GM19455 (cell line): ENCODE measurements at regions not wholly inside any gene's neighbourhood (a gene's known extent, or its start where the extent isn't known, plus 50 kb on each side); places are given as distances from the start of the nearest gene placed in this dataset.

Experiments
- ATAC-seq: cut with Tn5 transposase; IDR thresholded peaks from one replicate; pipeline ENCODE4 v1.9.1; 2021; ENCODE audit not compliant: unreplicated experiment

GRCh38 chr5:121175986-121176385 is 675.7 kb upstream of the FTMT start:
- no peak for ATAC-seq

DNA sequence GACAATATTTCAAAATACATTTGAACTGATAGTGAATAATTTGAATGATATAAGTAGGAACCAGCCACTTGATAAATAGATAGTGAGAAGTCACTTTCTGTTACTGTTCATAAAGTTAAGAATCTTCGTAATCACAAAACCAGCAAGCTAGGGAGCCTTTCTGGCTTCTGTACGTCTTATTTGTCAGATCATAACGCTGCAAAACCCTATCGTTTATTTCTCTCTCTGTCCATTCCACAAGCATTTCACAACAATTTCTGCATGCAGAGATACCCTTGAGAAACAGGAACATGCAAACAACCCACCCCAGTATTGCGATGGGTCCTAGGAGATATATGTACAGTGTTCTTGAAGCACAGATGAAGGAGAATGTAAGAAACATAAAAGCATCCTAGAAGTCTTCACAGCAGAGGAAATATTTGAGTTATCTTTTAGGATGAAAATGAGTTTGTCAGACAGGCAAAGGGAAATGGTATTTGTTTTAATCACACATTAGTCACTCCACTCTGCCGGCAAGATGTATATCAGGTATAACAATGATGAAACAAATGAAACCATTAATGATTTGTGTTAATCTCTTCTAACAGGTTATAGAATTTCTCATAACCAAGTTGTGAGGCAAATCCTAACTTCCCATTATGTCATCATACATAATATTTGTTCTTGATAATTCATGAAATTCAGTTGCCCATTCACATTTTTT is 668.7 kb upstream of the FTMT start:
- no peak for ATAC-seq

DNA sequence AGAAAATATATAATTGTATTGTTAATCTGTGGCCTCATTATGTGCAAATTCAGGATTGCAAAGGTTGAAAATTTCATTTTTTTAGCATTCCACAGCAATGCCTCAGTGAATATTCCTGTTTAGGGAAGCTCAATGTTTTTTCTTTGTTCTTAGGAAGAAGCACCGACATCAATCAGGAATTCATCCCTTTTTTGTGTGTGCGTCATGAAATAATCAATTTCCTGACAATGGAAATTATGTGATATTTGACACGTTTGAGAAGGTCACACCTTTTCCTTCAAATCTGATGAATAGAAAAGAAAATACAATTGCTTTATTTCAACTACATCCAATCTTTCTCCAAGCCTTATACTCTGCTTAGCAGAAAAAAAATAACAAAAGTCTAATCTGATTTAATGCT is 662.8 kb upstream of the FTMT start:
- ATAC-seq: no peak

DNA sequence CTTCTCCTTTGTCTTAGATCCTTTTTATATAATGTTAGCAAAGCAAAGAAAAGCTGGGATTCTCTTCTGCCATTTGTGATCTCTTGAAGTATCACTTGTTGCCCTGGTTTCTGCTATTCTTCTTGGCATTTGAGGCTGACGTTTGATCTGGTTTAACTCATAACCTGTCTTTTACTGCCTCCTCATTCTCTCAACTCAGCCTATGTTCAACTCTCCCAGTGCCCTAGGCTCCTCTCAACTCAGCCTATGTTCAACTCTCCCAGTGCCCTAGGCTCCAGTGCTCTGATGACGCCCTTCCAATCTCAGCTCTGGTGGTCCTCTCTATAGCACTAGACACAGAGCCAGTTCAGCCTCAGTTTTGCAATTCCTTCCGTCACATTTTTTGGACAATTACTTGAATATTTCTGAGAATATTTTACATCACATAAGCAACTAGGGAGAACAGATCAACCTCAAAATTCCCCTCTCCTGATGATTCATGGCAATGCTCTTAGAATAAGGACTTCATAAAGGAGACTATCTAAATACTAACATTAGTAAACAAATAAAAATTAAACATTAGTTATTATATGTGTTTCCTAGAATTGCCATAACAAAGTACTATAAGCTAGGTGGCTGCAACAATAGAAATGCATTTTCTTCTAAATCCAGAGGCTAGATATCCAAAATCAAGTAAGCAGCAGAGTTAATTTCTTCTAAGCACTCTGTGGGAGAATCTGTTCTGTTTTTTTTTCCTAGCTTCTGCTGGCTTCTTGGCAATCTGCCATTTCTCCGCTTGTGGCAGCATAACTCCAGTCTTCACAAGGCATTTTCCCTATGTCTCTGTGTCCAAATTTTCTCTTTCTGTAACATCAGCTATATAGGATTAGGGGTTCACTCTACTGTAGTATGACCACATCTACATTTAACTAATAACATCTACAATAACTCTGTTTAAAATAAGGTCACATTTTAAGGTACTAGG is 662.1 kb upstream of the FTMT start:
- no peak for ATAC-seq

- no peak for ATAC-seq
These were observed 652.3 kb upstream of the FTMT start for GRCh38 chr5:121199216-121199999.

GRCh38 chr5:121218086-121218485 is 633.6 kb upstream of the FTMT start:
- no peak for ATAC-seq

DNA sequence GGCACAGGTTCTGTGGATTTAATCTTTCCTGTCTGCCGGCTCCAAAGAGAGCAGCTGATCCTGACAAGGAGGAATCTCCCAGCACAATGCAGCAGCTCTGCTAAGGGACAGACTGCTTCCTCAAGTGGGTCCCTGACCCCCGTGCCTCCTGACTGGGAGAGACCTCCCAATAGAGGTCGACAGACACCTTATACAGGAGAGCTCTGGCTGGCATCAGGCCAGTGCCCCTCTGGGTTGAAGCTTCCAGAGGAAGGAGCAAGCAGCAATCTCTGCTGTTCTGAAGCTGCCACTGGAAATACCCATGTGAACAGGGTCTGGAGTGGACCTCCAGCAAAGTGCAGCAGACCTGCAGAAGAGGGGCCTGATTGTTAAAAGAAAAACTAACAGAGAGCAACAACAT is 630.2 kb upstream of the FTMT start:
- ATAC-seq: no peak

GRCh38 chr5:121226765-121227164 is 624.9 kb upstream of the FTMT start:
- ATAC-seq: no peak

DNA sequence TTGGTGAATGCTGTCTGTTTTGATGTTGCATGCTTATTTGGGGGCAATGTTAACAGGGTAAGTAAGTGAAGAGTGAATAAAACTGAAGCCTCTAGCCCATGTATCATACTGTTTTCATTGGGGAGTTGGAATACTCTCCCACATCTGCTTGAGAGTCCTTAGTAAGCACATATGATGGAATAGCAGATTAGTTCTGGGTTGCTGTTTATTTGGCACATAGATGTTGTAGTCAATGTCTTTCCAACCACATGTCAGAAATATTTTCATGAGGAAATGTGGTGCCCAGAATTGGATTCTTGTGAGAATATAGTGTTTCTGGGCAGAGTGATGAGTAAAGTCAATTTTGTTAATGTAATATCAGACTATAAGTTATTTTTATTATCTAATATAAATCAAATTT is 611.7 kb upstream of the FTMT start:
- no peak for ATAC-seq

GRCh38 chr5:121246971-121247370 is 604.7 kb upstream of the FTMT start:
- ATAC-seq: no peak

DNA sequence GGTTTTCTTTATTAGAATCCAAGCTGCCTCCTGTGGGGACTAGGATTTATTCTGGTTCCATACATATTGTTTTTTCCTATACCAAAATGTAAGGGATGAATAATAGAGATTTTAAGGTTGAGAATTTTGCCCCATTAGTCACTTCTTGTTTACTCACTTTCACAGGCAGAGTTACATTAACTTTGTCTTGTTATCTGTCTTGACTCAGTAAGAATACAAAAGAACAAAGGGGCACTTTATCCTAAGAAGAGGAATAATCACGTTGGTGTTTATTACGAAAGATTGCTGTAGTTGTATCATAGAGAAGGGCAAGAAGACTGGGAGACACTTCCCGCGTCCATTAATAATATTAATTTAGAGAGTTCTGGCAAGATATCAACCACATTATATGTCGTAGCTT is 599.7 kb upstream of the FTMT start:
- ATAC-seq: no peak

- no peak for ATAC-seq
These were observed 594.1 kb upstream of the FTMT start for GRCh38 chr5:121257621-121258020.

DNA sequence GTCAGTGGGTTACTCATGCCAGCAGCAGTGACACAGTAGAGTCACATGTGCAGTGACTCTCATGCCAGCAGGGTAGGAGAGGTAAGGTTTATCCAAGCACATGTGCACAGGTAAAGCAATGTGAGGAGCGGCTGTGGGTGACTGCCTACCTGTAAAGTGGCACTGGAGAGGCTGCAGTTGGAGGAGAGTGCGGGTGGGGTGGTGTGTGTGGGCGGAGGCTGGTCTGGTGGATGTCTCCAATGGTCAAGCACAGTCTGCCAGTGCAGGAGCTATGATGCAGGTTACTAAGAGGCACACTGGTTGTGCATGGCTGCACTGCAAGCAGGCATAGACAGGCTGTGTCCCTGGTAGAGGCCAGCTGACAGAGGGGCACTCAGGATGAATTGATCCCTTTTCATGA is 588.2 kb upstream of the FTMT start:
- no peak for ATAC-seq

GRCh38 chr5:121264605-121265004 is 587.1 kb upstream of the FTMT start:
- ATAC-seq: no peak

- ATAC-seq: no peak
These were observed 580.1 kb upstream of the FTMT start for GRCh38 chr5:121271546-121271945.

DNA sequence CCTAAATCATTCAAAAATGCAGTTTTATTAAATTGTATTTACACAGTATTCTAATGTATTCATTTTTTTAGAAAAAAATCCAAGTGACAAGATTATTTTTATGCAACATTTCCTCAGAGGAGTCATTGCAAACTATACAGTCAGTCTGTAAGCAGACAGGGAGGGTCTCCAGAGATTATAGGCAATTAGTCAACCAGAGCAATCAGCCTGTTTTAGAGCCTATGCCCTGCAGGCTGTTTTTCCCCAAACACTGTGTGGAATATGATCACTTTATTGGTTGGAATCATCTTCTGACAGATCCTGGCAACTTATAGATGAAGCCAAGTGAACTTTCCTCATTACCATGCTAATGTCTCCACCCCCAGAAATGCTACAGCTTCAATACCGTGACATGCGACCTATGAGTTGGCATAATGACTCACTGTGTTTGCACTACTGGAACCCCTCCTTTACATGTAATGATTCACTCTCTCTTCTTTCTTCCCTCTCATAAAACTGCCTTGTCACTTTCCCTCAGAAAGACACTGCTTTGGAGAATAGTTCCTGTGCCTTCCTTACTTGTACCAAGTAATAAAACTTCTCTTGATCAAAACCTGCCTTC is 577.7 kb upstream of the FTMT start:
- no peak for ATAC-seq

GRCh38 chr5:121279801-121280200 is 571.9 kb upstream of the FTMT start:
- ATAC-seq: no peak

GRCh38 chr5:121285801-121286521 is 565.7 kb upstream of the FTMT start:
- no peak for ATAC-seq

DNA sequence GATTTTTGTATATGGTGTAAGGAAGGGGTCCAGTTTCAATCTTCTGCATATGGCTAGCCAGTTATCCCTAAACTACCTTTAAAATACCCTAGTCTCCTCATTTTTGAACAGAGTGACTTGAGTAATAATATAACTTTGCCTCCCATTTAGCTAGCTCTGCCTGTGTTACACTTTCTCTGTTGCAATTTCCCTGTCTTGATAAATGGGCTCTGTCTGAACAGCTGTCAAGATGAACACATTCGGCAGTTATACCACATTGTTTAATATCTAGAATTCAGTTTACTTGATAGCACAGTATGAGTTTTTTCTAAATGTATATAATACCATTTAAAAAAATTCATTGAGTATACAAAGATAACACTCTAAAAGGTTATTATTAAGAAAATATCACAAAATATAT is 562.9 kb upstream of the FTMT start:
- ATAC-seq: no peak

GRCh38 chr5:121292664-121293063 is 559.0 kb upstream of the FTMT start:
- ATAC-seq: no peak
